ENCODE measurements at regions not wholly inside any gene's neighbourhood (a gene's known extent, or its start where the extent isn't known, plus 50 kb on each side); places are given as distances from the start of the nearest gene placed in this dataset.

DNA sequence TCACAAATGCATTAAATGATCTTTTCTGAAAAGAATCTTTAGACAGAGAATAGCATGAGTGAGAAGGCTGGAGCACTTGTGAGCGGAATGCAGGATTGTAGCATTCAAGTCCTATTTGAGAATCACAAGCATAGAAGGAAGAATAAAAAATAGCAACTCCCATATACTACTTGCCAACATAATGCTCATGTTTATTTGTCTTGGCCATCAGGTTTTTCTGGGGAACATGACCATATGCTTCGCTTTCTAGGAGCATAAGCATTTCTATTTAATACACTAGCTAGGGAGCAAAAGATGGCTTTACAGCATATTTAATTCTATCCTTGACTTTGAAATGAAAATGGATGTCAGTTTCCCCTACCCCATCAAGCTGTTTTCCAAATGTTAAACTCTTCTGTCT, 170.3 kb upstream of the MITF start:
- intact Hi-C loops (cut with DNase I; ENCODE audit: low total_unique reads) = no loop called here
- no peaks in the 10 kb centered on the region for H3K27me3 ChIP-seq

GRCh38 chr3:69568458-69568857, 170.8 kb upstream of the MITF start:
- Histone ChIP-seq H3K4me3 (no peak overlapping the region), H3K27ac (no peak overlapping the region), H3K36me3 (no peaks in the 10 kb centered on the region), H3K4me1 (no peaks in the 10 kb centered on the region), H3K27me3 (no peaks in the 10 kb centered on the region), H3K9me3 (no peaks in the 10 kb centered on the region)
- DNase-seq = no peak
- TF ChIP-seq POLR2A (IDR thresholded peaks at IDR 0.05) (no peak), POLR2AphosphoS5 (IDR thresholded peaks at IDR 0.05) (no peak), EP300 (IDR thresholded peaks at IDR 0.05; ENCODE audit: low read depth) (no peak), CTCF (IDR thresholded peaks at IDR 0.05) (no peak)
- in situ Hi-C loops (cut with MboI; ENCODE audit: low pct_ligation_motif_present in 1 of 4, low pct_unique_long_range_greater_than_20kb in 1 of 4, low sequenced_read_pairs in 3 of 4) (no loop called here), intact Hi-C loops (cut with DNase I; ENCODE audit: low total_unique reads) (no loop called here)
- WGBS, 2 donors (ENCODE audit: low coverage in 1 of 2) = 73 to 76% methylated on average over 2 of the region's 2 CpGs

More for the DNA sequence above, 170.3 kb upstream of the MITF start:
- in situ Hi-C loops (cut with MboI; ENCODE audit: low pct_ligation_motif_present in 1 of 4, low pct_unique_long_range_greater_than_20kb in 1 of 4, low sequenced_read_pairs in 3 of 4) = no loop called here
- H3K9me3 ChIP-seq = no peaks in the 10 kb centered on the region
- TF ChIP-seq EP300 (IDR thresholded peaks at IDR 0.05; ENCODE audit: low read depth) (no peak), POLR2AphosphoS5 (IDR thresholded peaks at IDR 0.05) (no peak), CTCF (IDR thresholded peaks at IDR 0.05) (no peak), POLR2A (IDR thresholded peaks at IDR 0.05) (no peak)
- no peaks in the 10 kb centered on the region for H3K36me3 ChIP-seq
- no peak for DNase-seq
- WGBS, 2 donors (ENCODE audit: low coverage in 1 of 2) = 69 to 86% methylated on average over 2 of the region's 2 CpGs
- H3K4me1 ChIP-seq = no peaks in the 10 kb centered on the region
- H3K27ac ChIP-seq = no peak overlapping the region
- H3K4me3 ChIP-seq = no peak overlapping the region

DNA sequence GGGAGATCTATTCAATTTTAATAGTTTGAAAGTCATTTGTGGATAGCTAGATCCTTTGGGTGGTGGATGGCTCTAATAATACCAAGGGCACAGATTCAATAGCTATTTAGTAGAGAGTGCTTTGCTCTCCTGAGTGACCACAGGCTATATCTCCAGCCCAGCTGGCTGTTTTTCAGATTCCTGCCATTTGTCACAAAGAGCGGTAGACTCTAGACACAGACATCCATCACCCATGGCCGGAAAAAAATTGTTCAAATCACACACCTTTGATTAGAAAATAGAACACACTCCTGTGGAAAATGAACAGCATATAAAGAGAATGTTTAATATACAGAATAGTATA, 171.6 kb upstream of the MITF start:
- Histone ChIP-seq H3K27ac (no peak overlapping the region), H3K4me3 (no peak overlapping the region), H3K4me1 (no peaks in the 10 kb centered on the region), H3K27me3 (no peaks in the 10 kb centered on the region), H3K9me3 (no peaks in the 10 kb centered on the region), H3K36me3 (no peaks in the 10 kb centered on the region)
- TF ChIP-seq EP300 (IDR thresholded peaks at IDR 0.05; ENCODE audit: low read depth) (no peak), POLR2A (IDR thresholded peaks at IDR 0.05) (no peak), CTCF (IDR thresholded peaks at IDR 0.05) (no peak)
- intact Hi-C loops (cut with DNase I; ENCODE audit: low total_unique reads) = no loop called here
- DNase-seq = no peak
- WGBS, 2 donors (ENCODE audit: low coverage in 1 of 2) = 76 to 90% methylated on average over 2 of the region's 2 CpGs
- in situ Hi-C loops (cut with MboI; ENCODE audit: low pct_ligation_motif_present in 1 of 4, low pct_unique_long_range_greater_than_20kb in 1 of 4, low sequenced_read_pairs in 3 of 4) = no loop called here

DNA sequence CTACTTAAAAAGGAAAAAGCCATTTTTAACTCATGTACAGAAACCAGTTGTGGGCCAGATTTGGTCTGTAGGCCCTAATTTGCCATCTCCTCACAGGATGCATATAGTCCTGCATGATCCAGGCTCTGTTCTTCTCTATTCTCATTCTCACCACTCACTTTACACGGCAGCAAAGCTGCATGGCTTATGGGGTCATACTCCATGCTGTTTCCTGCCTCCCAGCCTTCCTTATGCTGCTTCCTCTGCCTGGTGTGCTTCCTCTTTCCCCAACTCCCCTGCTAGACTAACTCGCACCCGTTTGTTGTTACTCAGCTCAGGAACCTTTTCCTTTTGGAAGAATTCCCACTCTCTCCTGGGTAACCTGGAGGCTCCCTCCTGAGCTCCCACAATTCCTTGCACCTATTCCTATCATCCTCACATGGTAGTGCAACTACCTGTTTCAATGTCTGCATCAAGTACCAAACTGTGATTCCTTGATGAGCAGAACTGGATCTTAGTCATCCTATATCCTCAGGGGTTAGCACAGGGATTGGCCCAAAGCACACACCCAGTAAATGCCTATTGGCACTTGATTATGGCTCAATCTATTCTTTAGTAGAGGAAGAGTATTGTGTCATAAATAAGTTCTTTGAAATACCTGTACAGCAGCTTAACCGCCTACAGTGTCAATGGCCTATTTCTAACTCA, 172.1 kb upstream of the MITF start:
- in situ Hi-C loops (cut with MboI; ENCODE audit: low pct_ligation_motif_present in 1 of 4, low pct_unique_long_range_greater_than_20kb in 1 of 4, low sequenced_read_pairs in 3 of 4) = no loop called here

More for the DNA sequence above, 172.1 kb upstream of the MITF start:
- intact Hi-C loops (cut with DNase I; ENCODE audit: low total_unique reads) = no loop called here
- DNase-seq = no peak
- no peak for TF ChIP-seq POLR2AphosphoS5 (IDR thresholded peaks at IDR 0.05)
- TF ChIP-seq EP300 (IDR thresholded peaks at IDR 0.05; ENCODE audit: low read depth) = no peak
- TF ChIP-seq CTCF (IDR thresholded peaks at IDR 0.05) = no peak
- TF ChIP-seq POLR2A (IDR thresholded peaks at IDR 0.05) = no peak
- Histone ChIP-seq H3K27ac (no peak overlapping the region), H3K36me3 (no peaks in the 10 kb centered on the region), H3K9me3 (no peaks in the 10 kb centered on the region), H3K4me3 (no peak overlapping the region), H3K27me3 (no peaks in the 10 kb centered on the region), H3K4me1 (no peaks in the 10 kb centered on the region)
- 71 to 79% methylated on average over 4 of the region's 4 CpGs for WGBS, 2 donors (ENCODE audit: low coverage in 1 of 2)

Data from transverse colon (tissue), 4 donors.